ENCODE measurements at regions not wholly inside any gene's neighbourhood (a gene's known extent, or its start where the extent isn't known, plus 50 kb on each side); places are given as distances from the start of the nearest gene placed in this dataset.

DNA sequence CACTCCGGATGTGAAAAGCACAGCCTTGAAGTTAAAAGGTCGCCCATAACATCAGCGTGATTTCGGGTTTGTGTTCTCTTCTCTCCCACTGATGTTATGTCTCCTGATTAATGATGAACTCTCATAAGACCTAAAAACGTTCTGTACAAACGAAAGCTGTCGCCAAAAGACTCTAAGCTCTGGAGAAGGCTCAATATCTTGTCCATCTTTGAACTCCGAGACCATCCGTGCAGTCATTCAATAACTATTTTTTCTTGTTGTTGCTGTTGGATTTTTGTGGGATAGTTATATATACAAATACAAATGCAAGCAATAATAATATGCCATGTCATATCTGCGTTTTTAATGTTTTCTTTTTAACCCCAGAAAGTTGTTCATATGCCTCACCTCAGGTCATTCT is 291.8 kb upstream of the MARCKS start:
- H3K4me1 ChIP-seq (ENCODE audit: control insufficient read depth in 4 of 4, insufficient read depth in 4 of 4, low read length in 3 of 4), result no peaks in the 10 kb centered on the region
- TF ChIP-seq FOXA1 (IDR thresholded peaks at IDR 0.05), result no peak
- no peak for TF ChIP-seq EGR1 (IDR thresholded peaks at IDR 0.05; ENCODE audit: low read depth in 2 of 2)
- no peak for TF ChIP-seq CTCF (IDR thresholded peaks at IDR 0.05; ENCODE audit: low read depth, low read length, missing input control)
- TF ChIP-seq HNF4G (IDR thresholded peaks at IDR 0.05), result no peak
- no peak for TF ChIP-seq HNF4A (conservative IDR thresholded peaks at IDR 0.05)
- no peak for TF ChIP-seq GABPA (IDR thresholded peaks at IDR 0.05 in 1 of 2, conservative IDR thresholded peaks at IDR 0.05 in 1 of 2)
- no peak for TF ChIP-seq ATF3 (IDR thresholded peaks at IDR 0.05)
- no peak for TF ChIP-seq REST (IDR thresholded peaks at IDR 0.05)
- TF ChIP-seq, protein P1, sequence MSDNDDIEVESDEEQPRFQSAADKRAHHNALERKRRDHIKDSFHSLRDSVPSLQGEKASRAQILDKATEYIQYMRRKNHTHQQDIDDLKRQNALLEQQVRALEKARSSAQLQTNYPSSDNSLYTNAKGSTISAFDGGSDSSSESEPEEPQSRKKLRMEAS (IDR thresholded peaks at IDR 0.05), result no peak
- TF ChIP-seq NR2F2 (IDR thresholded peaks at IDR 0.05), result no peak
- TF ChIP-seq RAD21 (IDR thresholded peaks at IDR 0.05), result no peak
- no peak for TF ChIP-seq SP1 (IDR thresholded peaks at IDR 0.05)
- no peaks in the 10 kb centered on the region for H3K9me3 ChIP-seq (ENCODE audit: control insufficient read depth in 4 of 4, low read length in 3 of 4)
- 78% methylated on average over 10 of the region's 10 CpGs for WGBS
- no peak for DNase-seq (ENCODE audit: low spot score)
- no peak overlapping the region for H3K27ac ChIP-seq (ENCODE audit: low read depth in 1 of 2, low read length in 2 of 2)
- no peaks in the 10 kb centered on the region for H3K27me3 ChIP-seq (ENCODE audit: control insufficient read depth in 4 of 4, insufficient read depth in 4 of 4, low read length in 3 of 4)
- H3K9ac ChIP-seq (ENCODE audit: low read depth in 1 of 2, low read length in 2 of 2), result no peak overlapping the region
- no peak overlapping the region for H3K4me3 ChIP-seq (ENCODE audit: low read depth in 1 of 3, low read length in 3 of 3)
- no peaks in the 10 kb centered on the region for H3K36me3 ChIP-seq (ENCODE audit: control insufficient read depth in 4 of 4, insufficient read depth in 3 of 4, low read depth in 1 of 4, low read length in 3 of 4)

GRCh38 chr6:113570161-113570560 is 287.0 kb upstream of the MARCKS start:
- Histone ChIP-seq H3K9ac (ENCODE audit: low read depth in 1 of 2, low read length in 2 of 2) (no peak overlapping the region), H3K36me3 (ENCODE audit: control insufficient read depth in 4 of 4, insufficient read depth in 3 of 4, low read depth in 1 of 4, low read length in 3 of 4) (no peaks in the 10 kb centered on the region), H3K27me3 (ENCODE audit: control insufficient read depth in 4 of 4, insufficient read depth in 4 of 4, low read length in 3 of 4) (no peaks in the 10 kb centered on the region), H3K4me3 (ENCODE audit: low read depth in 1 of 3, low read length in 3 of 3) (no peak overlapping the region), H3K9me3 (ENCODE audit: control insufficient read depth in 4 of 4, low read length in 3 of 4) (no peaks in the 10 kb centered on the region), H3K4me1 (ENCODE audit: control insufficient read depth in 4 of 4, insufficient read depth in 4 of 4, low read length in 3 of 4) (no peaks in the 10 kb centered on the region), H3K27ac (ENCODE audit: low read depth in 1 of 2, low read length in 2 of 2) (no peak overlapping the region)
- TF ChIP-seq NR2F2 (IDR thresholded peaks at IDR 0.05) (no peak), FOXA1 (IDR thresholded peaks at IDR 0.05) (no peak), ATF3 (IDR thresholded peaks at IDR 0.05) (no peak), CTCF (IDR thresholded peaks at IDR 0.05; ENCODE audit: low read depth, low read length, missing input control) (no peak), HNF4A (conservative IDR thresholded peaks at IDR 0.05) (no peak), RAD21 (IDR thresholded peaks at IDR 0.05) (no peak), RXRA (IDR thresholded peaks at IDR 0.05) (no peak), FOXA2 (IDR thresholded peaks at IDR 0.05) (no peak), YY1 (IDR thresholded peaks at IDR 0.05) (no peak), ZBTB33 (IDR thresholded peaks at IDR 0.05) (no peak), TAF1 (conservative IDR thresholded peaks at IDR 0.05) (no peak), SP1 (IDR thresholded peaks at IDR 0.05) (no peak), JUND (IDR thresholded peaks at IDR 0.05) (no peak), GABPA (IDR thresholded peaks at IDR 0.05 in 1 of 2, conservative IDR thresholded peaks at IDR 0.05 in 1 of 2) (no peak)
- TF ChIP-seq, protein P1 (IDR thresholded peaks at IDR 0.05), result no peak
- DNase-seq (ENCODE audit: low spot score), result no peak
